ENCODE measurements at regions not wholly inside any gene's neighbourhood (a gene's known extent, or its start where the extent isn't known, plus 50 kb on each side); places are given as distances from the start of the nearest gene placed in this dataset.
"Not testable (repeated sequence)": the region's sequence is repeated elsewhere in the genome, so short reads cannot be mapped to it uniquely, and the experiment has no call there.

- ATAC-seq (no peak), DNase-seq (ENCODE audit: low spot score in 2 of 2) (no peak)
- Mint-ChIP-seq H3K36me3 (no peaks in the 10 kb centered on the region), H3K27ac (no peak overlapping the region), H3K9me3 (no peaks in the 10 kb centered on the region)
These were observed 118.0 kb upstream of the KMT2C start for GRCh38 chr7:152553671-152554317.

DNA sequence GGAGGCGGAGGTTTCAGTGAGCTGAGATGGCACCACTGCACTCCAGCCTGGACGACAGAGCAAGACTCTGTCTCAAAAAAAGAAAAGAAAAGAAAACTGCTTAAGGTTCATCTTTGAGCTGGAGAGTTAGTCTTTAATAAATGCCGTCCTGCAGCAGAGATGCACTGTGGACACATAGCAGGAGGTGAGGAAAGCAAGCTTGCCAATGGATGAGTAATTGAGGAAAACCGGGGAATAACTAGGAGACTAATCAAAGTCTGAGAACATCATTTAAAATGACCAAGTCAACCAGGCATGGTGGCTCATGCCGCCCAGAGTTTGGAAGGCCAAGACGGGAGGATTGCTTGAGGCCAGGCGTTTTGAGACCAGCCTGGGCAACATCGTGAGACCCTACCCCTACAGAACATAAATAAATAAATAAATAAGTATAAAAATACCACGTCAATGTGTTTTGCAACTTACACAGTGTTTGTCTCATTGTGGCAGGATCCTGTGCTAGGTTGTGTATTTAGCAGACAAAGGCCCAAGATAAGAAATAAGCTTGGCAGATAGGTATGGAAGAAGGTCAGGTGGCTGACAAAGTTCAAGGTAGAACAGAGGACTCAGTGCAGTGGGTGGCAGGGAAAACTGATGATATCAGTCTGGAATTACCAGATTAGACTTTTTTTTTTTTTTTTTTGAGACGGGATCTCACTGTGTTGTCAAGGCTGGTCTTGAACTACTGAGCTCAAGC lies 115.7 kb upstream of the KMT2C start:
- DNase-seq (ENCODE audit: low spot score in 2 of 2) (no peak), ATAC-seq (no peak)
- H3K9me3 Mint-ChIP-seq: no peaks in the 10 kb centered on the region
- no peaks in the 10 kb centered on the region for H3K36me3 Mint-ChIP-seq
- H3K27ac Mint-ChIP-seq: no peak overlapping the region

DNA sequence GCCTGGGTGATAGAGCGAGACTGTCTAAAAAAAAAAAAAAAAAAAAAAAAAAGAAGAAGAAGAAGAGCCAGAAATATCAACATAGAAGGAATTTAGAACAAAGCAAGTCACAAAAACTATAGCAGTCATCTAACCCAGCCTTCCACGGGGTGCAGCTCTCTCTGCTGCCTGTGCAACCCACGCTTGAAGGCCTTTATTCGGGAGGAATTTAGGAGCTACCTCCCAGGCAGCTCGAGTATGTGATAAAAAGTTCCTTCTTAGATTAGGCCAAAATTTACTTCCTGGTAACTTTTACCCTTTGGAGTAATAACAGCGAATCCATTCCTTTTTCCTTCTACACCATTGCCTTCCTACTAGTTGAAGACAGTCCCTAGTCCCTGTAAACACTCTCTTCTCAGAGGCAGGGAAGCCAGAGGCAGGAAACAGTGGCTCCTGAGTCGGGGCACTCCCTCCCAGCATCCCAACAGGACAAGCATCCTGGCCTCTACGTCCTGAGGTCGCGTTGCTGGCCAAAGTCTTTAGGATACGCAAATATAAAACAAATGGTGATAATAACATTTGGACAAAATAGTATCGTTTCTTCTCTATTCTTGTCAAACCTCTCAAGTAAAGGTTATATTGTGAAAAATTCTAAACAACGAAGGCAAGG lies 109.3 kb upstream of the KMT2C start:
- H3K27ac Mint-ChIP-seq: no peak overlapping the region
- ATAC-seq: no peak
- H3K9me3 Mint-ChIP-seq: no peaks in the 10 kb centered on the region

GRCh38 chr7:152544481-152544927 lies 108.7 kb upstream of the KMT2C start:
- ATAC-seq: no peak
- Mint-ChIP-seq H3K27ac (no peak overlapping the region), H3K9me3 (no peaks in the 10 kb centered on the region), H3K36me3 (no peaks in the 10 kb centered on the region)
- no peak for DNase-seq (ENCODE audit: low spot score in 2 of 2)

More for the DNA sequence above, 109.3 kb upstream of the KMT2C start:
- H3K36me3 Mint-ChIP-seq: no peaks in the 10 kb centered on the region
- DNase-seq (ENCODE audit: low spot score in 2 of 2): no peak

- H3K9me3 Mint-ChIP-seq: no peaks in the 10 kb centered on the region
- ATAC-seq (no peak), DNase-seq (ENCODE audit: low spot score in 2 of 2) (no peak)
- no peaks in the 10 kb centered on the region for H3K36me3 Mint-ChIP-seq
- H3K27ac Mint-ChIP-seq: no peak overlapping the region
These were observed 108.0 kb upstream of the KMT2C start for GRCh38 chr7:152543799-152544198.

DNA sequence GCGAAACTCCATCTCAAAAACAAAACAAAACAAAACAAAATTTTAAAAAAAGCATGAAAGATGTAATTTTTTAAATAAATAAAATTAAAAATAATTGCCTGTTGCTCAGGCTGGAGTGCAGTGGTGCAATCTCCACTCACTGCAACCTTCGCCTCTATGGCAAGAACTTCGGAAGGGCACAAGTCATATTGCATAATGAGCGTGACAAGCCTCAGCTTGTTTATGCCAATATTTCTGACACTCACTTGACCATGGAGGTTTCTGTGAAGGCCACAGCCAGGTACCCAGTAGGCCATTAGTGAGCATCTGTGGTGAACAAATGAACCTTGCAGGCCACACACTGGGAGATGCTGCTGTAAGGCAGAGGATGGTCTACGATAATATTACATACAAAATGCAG lies 106.1 kb upstream of the KMT2C start:
- no peaks in the 10 kb centered on the region for H3K9me3 Mint-ChIP-seq
- no peaks in the 10 kb centered on the region for H3K36me3 Mint-ChIP-seq
- no peak for ATAC-seq
- no peak overlapping the region for H3K27ac Mint-ChIP-seq
- no peak for DNase-seq (ENCODE audit: low spot score in 2 of 2)

- not testable (repeated sequence) for H3K36me3 Mint-ChIP-seq, H3K27ac Mint-ChIP-seq, H3K9me3 Mint-ChIP-seq
These were observed 103.3 kb upstream of the KMT2C start for GRCh38 chr7:152539190-152539495.

DNA sequence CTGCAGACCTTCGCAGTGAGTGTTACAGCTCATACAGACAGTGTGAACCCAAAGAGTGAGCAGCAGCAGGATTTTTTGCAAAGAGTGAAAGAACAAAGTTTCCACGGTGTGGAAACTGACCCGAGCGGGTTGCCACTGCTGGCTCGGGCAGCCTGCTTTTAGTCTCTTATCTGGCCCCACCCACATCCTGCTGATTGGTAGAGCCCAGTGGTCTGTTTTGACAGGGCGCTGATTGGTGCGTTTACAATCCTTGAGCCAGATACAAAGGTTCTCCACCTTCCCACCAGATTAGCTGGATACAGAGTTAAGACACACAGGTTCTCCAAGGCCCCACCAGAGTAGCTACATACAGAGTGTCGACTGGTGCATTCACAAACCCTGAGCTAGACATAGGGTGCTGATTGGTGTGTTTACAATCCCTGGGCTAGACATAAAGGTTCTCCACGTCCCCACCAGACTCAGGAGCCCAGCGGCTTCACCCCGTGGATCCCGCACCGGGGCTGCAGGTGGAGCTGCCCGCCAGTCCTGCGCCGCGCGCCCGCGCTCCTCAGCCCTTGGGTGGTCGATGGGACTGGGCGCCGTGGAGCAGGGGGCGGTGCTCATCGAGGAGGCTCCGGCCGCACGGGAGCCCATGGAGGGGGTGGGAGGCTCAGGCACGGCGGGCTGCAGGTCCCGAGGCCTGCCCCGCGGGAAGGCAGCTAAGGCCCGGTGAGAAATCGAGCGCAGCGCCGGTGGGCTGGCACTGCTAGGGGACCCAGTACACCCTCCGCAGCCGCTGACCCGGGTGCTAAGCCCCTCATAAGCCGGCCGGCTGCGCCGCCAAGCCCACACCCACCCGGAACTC lies 102.8 kb upstream of the KMT2C start:
- not testable (repeated sequence) for H3K27ac Mint-ChIP-seq; H3K9me3 Mint-ChIP-seq; ATAC-seq; DNase-seq (ENCODE audit: low spot score in 2 of 2); H3K36me3 Mint-ChIP-seq

More at GRCh38 chr7:152539190-152539495, 103.3 kb upstream of the KMT2C start:
- DNase-seq (ENCODE audit: low spot score in 2 of 2); ATAC-seq: not testable (repeated sequence)

DNA sequence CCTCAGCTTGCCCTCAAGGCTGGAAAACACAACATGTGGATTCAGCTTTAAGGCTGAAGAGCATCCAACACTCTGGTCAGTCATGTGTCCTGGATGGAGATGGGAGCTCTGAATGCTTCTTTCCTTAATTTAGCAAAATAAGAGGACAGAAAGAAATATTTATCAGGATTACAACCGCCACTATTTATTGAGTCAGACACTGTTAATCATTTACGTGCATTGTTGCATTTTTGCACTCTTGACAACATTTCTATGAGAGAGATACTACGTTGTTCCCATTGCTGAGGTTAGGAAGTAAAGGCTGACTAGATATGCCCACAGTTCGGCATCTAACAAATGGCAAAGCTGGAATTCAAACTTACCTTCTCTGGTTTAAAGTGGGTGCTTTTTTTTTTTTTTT lies 101.8 kb upstream of the KMT2C start:
- no peaks in the 10 kb centered on the region for H3K9me3 Mint-ChIP-seq
- ATAC-seq (no peak), DNase-seq (ENCODE audit: low spot score in 2 of 2) (no peak)
- no peak overlapping the region for H3K27ac Mint-ChIP-seq
- no peaks in the 10 kb centered on the region for H3K36me3 Mint-ChIP-seq

GRCh38 chr7:152528612-152529011 lies 92.8 kb upstream of the KMT2C start:
- ATAC-seq (no peak), DNase-seq (ENCODE audit: low spot score in 2 of 2) (no peak)
- Mint-ChIP-seq H3K27ac (no peak overlapping the region), H3K36me3 (no peaks in the 10 kb centered on the region), H3K9me3 (peaks cover 0 to 3% of the 10 kb centered on the region in 2 donors)

- Mint-ChIP-seq H3K36me3 (no peaks in the 10 kb centered on the region), H3K9me3 (peaks cover 0 to 3% of the 10 kb centered on the region in 2 donors), H3K27ac (no peak overlapping the region)
- DNase-seq (ENCODE audit: low spot score in 2 of 2): no peak
- no peak for ATAC-seq
These were observed 91.8 kb upstream of the KMT2C start for GRCh38 chr7:152527610-152528032.

- H3K9me3 Mint-ChIP-seq: peaks cover 0 to 5% of the 10 kb centered on the region in 2 donors
- H3K27ac Mint-ChIP-seq: no peak overlapping the region
- no peaks in the 10 kb centered on the region for H3K36me3 Mint-ChIP-seq
- ATAC-seq (no peak), DNase-seq (ENCODE audit: low spot score in 2 of 2) (no peak)
These were observed 88.1 kb upstream of the KMT2C start for GRCh38 chr7:152523916-152524315.

GRCh38 chr7:152522571-152523067 lies 86.8 kb upstream of the KMT2C start:
- Mint-ChIP-seq H3K27ac (peak overlapping the region in 1 of 2 donors; percentile 50), H3K9me3 (peaks cover 0 to 5% of the 10 kb centered on the region in 2 donors), H3K36me3 (no peaks in the 10 kb centered on the region)
- DNase-seq (ENCODE audit: low spot score in 2 of 2) (no peak), ATAC-seq (no peak)

DNA sequence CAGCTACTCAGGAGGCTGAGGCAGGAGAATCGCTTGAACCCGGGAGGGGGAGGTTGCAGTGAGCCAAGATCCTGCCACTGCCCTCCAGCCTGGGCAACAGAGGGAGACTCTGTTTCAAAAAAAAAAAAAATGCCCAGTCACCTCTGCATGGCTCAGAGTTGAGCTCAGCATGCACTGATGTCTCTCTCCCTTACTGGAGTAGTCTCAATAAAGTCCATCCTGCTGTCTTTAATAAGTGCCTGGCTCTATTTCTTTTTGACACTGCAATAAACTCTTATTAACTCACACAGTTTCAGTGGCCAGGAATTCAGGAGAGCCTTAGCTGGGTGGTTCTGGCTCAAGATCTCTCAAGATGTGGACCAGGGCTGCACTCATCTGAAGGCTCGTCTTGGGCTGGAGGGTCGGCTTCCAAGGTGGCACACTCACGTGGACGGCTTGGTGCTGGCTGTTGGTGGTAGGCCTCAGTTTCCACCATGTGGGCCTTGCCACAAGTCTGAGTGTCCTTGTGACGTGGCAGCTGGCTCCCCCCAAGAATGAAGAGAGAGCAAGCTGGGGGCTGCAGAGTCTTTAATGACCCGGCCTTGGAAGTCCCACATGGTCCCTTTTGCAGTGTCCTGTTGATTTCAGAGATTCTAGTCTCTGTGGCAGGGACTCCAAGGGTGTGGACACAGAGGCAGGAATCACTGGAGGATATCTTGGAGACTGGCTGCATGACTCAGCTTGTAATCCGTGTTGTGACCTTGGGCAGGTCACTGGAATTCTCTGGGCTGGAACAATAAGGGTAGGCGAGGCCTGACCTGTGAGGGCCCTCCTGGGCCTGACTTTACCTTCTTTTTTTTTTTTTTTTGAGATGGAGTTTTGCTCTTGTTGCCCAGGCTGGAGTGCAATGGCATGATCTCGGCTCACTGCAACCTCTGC lies 85.9 kb upstream of the KMT2C start:
- H3K27ac Mint-ChIP-seq: no peak overlapping the region
- peaks cover 0 to 5% of the 10 kb centered on the region in 2 donors for H3K9me3 Mint-ChIP-seq
- H3K36me3 Mint-ChIP-seq: no peaks in the 10 kb centered on the region
- DNase-seq (ENCODE audit: low spot score in 2 of 2) (no peak), ATAC-seq (no peak)

DNA sequence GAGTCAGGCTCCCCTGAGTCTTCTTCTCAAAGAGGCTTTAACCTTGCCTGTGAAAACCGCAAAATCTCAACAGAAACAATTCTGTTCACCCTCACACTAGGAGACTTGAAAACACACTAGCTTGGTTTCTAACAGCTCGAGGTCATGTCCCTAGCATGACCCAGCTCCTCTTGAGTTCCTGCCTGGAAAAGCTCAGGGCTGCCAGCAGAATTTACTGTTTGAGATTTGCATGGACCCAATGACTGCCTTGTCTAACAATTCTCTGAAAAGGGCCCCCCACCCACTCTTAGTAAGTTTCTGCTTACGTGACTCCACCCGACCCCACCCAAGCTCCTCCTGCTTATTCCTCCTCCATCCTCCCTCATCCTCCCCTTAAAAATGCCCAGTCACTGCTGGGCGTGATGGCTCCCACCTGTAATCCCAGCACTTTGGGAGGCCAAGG lies 85.1 kb upstream of the KMT2C start:
- H3K27ac Mint-ChIP-seq: no peak overlapping the region
- no peak for ATAC-seq
- no peaks in the 10 kb centered on the region for H3K36me3 Mint-ChIP-seq
- H3K9me3 Mint-ChIP-seq: peaks cover 0 to 5% of the 10 kb centered on the region in 2 donors
- DNase-seq (ENCODE audit: low spot score in 2 of 2): no peak

- H3K9me3 Mint-ChIP-seq: peaks cover 0 to 5% of the 10 kb centered on the region in 2 donors
- no peaks in the 10 kb centered on the region for H3K36me3 Mint-ChIP-seq
- DNase-seq (ENCODE audit: low spot score in 2 of 2) (no peak), ATAC-seq (no peak)
- H3K27ac Mint-ChIP-seq: no peak overlapping the region
These were observed 83.5 kb upstream of the KMT2C start for GRCh38 chr7:152519290-152519689.
